HUES48 (cell line): ENCODE measurements at regions not wholly inside any gene's neighbourhood (a gene's known extent, or its start where the extent isn't known, plus 50 kb on each side); places are given as distances from the start of the nearest gene placed in this dataset.

Source experiments
- H3K27ac ChIP-seq: one replicate; pipeline ENCODE4 v1.7.0; 2013; ENCODE audit warnings: low read depth, low read length, inconsistent platforms
- H3K27me3 ChIP-seq: 2 replicates; pipeline ENCODE4 v1.6.1; 2013; ENCODE audit warnings: mild to moderate bottlenecking, low read length; ENCODE audit not compliant: control insufficient read depth, insufficient read depth
- H3K36me3 ChIP-seq: 2 replicates; pipeline ENCODE4 v1.6.1; 2013; ENCODE audit warnings: low read length; ENCODE audit not compliant: control insufficient read depth, insufficient read depth
- H3K4me1 ChIP-seq: 2 replicates; pipeline ENCODE4 v1.6.1; 2013; ENCODE audit warnings: mild to moderate bottlenecking, low read length; ENCODE audit not compliant: control insufficient read depth, insufficient read depth
- H3K4me3 ChIP-seq: 2 replicates; pipeline ENCODE4 v1.5.1; 2013; ENCODE audit warnings: mild to moderate bottlenecking, low read depth, low read length
- H3K9ac ChIP-seq: 2 replicates; pipeline ENCODE4 v1.6.1; 2013; ENCODE audit warnings: mild to moderate bottlenecking, low read depth, low read length, moderate library complexity
- H3K9me3 ChIP-seq: 2 replicates; pipeline ENCODE4 v1.6.1; 2013; ENCODE audit warnings: low read length; ENCODE audit not compliant: control insufficient read depth, insufficient read depth

GRCh38 chr17:77893144-77894044 is 65.1 kb upstream of the TNRC6C start:
- Histone ChIP-seq H3K27me3 (peaks cover 7% of the 10 kb centered on the region), H3K27ac (no peak overlapping the region)

DNA sequence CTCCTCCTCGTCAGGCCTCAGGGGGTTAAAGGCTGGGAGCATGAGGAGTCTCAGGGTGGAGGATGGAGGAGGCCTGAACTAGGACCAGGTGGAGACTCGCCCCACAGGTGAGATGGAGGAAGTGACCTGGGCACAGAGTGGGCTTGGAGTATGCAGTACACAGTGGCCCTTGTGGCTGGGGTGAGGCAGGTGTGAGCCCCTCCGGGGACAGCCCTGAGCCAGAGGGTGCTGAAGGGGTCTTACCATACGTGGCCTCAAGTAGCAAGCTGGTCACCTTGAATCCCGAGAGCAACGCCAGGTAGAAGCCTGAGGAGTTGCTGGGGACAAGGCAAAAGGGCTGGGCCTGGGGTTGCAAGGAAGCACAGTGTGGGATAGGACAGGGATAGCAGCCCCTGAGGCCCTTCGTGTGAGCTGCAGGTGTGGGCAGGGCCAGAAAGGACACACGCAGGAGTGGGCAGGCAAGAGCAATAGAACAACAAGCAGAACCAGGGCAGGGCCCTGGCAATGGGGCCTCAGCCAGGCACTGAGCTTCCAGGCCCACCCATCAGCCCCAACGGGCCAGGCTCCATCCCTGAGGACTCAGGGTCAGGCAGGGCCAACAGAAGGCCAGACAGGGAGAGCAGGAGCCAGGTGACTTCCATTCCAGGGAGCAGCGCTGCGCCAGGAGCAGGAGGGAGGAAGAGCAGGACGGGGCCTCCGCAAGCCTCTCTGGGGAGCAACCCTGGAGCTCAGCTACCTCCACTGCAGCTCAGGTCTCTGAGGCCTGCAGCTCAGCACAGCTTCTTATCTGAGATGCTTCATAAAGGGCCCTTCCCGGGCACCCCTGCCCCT is 64.2 kb upstream of the TNRC6C start:
- Histone ChIP-seq H3K4me1 (peaks cover 3% of the 10 kb centered on the region; the same call in 1 of the 2 replicates), H3K9me3 (no peaks in the 10 kb centered on the region), H3K27ac (no peak overlapping the region), H3K36me3 (no peaks in the 10 kb centered on the region), H3K27me3 (peaks cover under 1% of the 10 kb centered on the region; the same call in 1 of the 2 replicates), H3K9ac (no peak overlapping the region), H3K4me3 (no peak overlapping the region)

More at GRCh38 chr17:77893144-77894044, 65.1 kb upstream of the TNRC6C start:
- Histone ChIP-seq H3K9me3 (no peaks in the 10 kb centered on the region), H3K4me1 (peaks cover 3% of the 10 kb centered on the region; the same call in 1 of the 2 replicates), H3K36me3 (no peaks in the 10 kb centered on the region), H3K9ac (no peak overlapping the region), H3K4me3 (no peak overlapping the region)

DNA sequence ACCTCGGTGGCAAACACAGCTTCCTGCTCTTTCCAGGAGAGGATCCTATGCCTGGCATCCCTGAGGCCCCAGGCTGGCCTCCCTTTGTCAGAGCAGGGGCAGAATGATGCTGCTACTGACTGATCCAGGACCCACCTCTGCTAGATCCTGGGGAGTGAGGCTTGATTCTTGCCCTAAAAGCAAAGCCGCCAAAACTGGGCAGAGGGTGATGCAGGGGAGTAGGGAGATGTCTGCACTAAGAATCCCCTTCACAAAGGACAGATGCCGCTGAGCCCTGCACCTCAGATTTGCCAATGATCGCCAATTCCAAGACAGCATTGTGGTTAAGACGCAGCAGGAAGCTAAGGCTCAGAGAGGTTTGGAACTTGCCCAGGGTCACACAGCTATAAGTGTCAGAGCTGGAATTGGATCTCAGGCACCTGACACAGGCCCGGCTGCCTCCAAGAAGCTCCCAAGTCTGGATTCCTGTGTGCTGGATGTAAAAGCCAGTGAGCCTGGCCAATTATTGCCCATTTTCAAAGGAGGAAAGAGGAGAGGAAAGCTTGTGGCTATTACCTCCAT is 60.7 kb upstream of the TNRC6C start:
- Histone ChIP-seq H3K4me1 (no peaks in the 10 kb centered on the region), H3K4me3 (no peak overlapping the region), H3K9ac (no peak overlapping the region), H3K27ac (no peak overlapping the region), H3K36me3 (no peaks in the 10 kb centered on the region), H3K9me3 (no peaks in the 10 kb centered on the region), H3K27me3 (no peaks in the 10 kb centered on the region)

DNA sequence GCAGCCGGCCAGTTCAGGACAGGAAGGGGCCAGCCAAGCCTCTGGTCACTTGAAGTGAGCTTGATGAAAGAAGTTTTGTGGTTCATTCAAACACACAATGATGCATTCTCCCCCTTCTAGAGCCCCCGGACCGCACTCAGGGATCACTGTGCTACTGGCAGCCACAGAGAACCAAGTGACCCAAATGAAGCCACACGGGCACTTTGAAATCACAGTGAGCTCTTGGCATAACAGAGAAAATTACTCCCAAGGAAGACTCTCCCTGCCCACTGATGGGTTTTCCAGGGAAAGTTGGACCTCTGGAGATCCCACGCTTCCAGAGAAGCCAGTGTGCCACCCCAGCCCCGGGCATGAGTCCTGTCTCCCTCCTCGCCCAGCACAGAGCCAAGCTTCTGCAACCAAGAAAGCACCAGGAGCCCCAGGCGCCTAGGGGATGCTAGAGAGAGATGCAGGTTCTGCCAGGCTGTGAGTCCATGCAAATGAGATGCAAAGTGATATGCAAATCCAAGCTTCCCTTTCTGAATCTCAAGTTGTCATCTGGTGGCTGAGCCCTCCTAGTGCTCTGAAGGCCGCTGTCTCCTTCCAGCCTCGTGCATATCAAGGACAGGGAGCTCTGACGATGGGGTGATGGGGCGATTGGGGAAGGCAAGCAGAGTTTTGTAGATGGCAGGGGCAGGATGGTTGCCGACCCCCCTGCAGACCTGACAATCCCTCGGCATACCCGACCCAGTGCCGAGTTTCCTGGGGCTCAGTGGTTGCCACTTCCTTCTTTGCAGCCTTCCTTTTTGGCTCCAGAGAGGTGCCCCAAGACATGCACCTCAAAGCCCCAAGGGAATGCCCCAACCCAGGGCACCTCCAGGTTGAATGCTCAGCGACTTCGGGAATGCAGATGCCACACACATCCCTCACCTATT is 59.7 kb upstream of the TNRC6C start:
- Histone ChIP-seq H3K4me1 (no peaks in the 10 kb centered on the region), H3K27ac (no peak overlapping the region), H3K27me3 (no peaks in the 10 kb centered on the region), H3K4me3 (no peak overlapping the region), H3K9me3 (no peaks in the 10 kb centered on the region), H3K36me3 (no peaks in the 10 kb centered on the region), H3K9ac (no peak overlapping the region)

DNA sequence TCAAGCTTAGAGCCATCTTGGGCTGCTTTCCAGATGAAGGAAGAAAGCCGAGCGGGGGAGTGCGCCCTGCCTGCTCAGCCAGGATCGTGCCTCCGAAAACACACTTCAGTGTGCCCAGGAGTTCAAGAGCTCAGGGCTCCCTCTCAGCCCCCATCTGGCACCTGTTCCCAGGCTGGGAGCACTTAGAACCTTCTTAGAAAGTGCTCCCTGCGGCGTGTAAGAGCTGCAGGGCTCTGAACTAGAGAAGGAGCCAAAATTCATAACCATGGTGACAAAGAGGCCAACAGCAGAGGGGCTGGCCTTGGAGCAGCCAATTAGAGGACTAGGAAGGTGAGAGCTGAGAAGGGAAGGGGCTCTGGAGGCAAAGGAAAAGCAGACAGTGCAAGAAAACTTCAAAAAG is 59.0 kb upstream of the TNRC6C start:
- H3K9me3 ChIP-seq: no peaks in the 10 kb centered on the region
- H3K4me3 ChIP-seq: no peak overlapping the region
- no peaks in the 10 kb centered on the region for H3K36me3 ChIP-seq
- no peaks in the 10 kb centered on the region for H3K27me3 ChIP-seq
- no peak overlapping the region for H3K9ac ChIP-seq
- H3K4me1 ChIP-seq: no peaks in the 10 kb centered on the region
- no peak overlapping the region for H3K27ac ChIP-seq

DNA sequence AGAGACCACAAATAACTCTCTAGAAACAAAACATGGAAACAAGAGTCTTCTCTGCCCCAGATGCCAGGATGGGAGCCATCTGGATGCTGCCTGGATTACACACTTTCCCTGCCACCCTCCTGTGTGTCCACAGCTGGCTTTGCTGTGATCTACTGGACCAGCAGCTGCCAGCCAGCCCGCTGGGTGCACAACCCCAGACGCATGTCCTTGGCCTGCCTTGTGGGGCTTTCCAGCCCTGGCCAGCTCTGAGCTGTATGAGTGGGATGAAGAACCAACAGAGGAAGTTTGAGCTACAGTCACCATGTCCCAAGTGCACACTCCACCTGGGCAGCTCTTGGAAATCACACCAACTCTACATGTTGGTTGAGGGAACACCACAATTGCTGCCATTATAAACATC is 57.0 kb upstream of the TNRC6C start:
- H3K4me1 ChIP-seq: no peaks in the 10 kb centered on the region
- H3K9me3 ChIP-seq: no peaks in the 10 kb centered on the region
- H3K27ac ChIP-seq: no peak overlapping the region
- H3K4me3 ChIP-seq: no peak overlapping the region
- H3K9ac ChIP-seq: no peak overlapping the region
- H3K36me3 ChIP-seq: no peaks in the 10 kb centered on the region
- H3K27me3 ChIP-seq: no peaks in the 10 kb centered on the region

DNA sequence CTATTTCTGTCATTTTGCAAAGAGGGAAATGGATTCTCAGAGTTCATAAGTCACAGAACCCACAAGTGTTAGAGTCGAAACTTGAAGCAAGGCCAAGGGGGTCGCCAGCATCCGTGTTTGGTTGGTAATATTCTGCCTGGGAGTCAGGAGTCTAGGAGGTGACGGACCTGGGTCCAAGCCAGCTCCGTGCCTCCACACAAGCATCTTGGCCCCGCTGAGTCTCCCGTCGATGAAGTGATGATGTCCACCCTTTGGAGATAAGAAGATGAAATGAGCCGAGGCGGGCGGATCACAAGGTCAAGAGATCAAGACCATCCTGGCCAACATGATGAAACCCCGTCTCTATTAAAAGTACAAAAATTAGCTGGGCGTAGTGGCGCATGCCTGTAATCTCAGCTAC is 53.2 kb upstream of the TNRC6C start:
- no peak overlapping the region for H3K9ac ChIP-seq
- H3K4me1 ChIP-seq: no peaks in the 10 kb centered on the region
- H3K27me3 ChIP-seq: no peaks in the 10 kb centered on the region
- no peaks in the 10 kb centered on the region for H3K9me3 ChIP-seq
- no peak overlapping the region for H3K4me3 ChIP-seq
- no peak overlapping the region for H3K27ac ChIP-seq
- H3K36me3 ChIP-seq: no peaks in the 10 kb centered on the region

DNA sequence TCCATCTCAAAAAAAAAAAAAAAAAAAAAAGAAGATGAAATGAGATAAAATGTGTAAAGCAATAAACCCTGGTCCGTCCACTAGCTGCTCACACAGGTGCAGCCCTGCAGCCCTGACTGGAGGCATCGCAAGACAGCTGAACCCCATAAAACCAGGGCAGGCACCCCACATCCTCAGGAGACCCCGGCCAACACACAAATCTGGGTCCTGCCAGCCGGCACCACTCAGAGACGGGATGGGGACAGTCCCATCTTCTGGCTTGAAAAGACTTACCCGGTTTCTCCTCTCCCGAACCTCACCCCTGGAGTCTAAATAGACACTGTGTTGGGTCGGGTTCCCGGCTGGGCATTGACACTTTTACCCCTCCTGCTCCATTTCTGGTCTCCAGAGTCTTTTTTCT is 52.7 kb upstream of the TNRC6C start:
- H3K4me3 ChIP-seq: no peak overlapping the region
- no peaks in the 10 kb centered on the region for H3K27me3 ChIP-seq
- no peaks in the 10 kb centered on the region for H3K36me3 ChIP-seq

DNA sequence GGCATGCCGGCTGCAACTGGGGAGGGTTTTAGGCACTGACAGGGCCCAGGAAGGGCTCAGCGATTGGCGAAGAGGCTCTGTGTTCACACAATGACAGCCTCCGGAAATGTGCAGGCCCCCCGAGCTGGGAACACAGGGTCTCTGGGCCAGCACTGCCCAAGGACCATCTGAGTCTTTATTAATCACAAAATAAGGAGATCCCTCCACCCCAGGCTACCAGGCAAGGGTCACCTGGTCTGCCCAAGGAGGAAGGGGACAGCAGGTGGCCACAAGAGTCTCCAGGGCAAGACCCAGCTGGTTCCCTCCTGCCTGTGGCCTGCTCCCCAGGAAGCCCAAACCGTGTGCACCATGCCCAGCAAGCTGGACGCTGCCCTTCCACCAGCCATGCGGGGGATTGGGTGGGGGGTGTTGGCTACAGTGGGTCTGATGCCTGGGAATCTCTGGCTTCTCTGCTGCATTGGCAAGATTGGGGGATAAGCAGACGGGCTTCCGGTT is 52.1 kb upstream of the TNRC6C start:
- Histone ChIP-seq H3K36me3 (no peaks in the 10 kb centered on the region), H3K27ac (no peak overlapping the region), H3K4me1 (no peaks in the 10 kb centered on the region), H3K4me3 (no peak overlapping the region), H3K9me3 (no peaks in the 10 kb centered on the region), H3K9ac (no peak overlapping the region), H3K27me3 (no peaks in the 10 kb centered on the region)

More for the DNA sequence above, 52.7 kb upstream of the TNRC6C start:
- Histone ChIP-seq H3K9ac (no peak overlapping the region), H3K27ac (no peak overlapping the region), H3K4me1 (no peaks in the 10 kb centered on the region), H3K9me3 (no peaks in the 10 kb centered on the region)
